ENCODE measurements at regions not wholly inside any gene's neighbourhood (a gene's known extent, or its start where the extent isn't known, plus 50 kb on each side); places are given as distances from the start of the nearest gene placed in this dataset.
"Not testable (repeated sequence)": the region's sequence is repeated elsewhere in the genome, so short reads cannot be mapped to it uniquely, and the experiment has no call there.

DNA sequence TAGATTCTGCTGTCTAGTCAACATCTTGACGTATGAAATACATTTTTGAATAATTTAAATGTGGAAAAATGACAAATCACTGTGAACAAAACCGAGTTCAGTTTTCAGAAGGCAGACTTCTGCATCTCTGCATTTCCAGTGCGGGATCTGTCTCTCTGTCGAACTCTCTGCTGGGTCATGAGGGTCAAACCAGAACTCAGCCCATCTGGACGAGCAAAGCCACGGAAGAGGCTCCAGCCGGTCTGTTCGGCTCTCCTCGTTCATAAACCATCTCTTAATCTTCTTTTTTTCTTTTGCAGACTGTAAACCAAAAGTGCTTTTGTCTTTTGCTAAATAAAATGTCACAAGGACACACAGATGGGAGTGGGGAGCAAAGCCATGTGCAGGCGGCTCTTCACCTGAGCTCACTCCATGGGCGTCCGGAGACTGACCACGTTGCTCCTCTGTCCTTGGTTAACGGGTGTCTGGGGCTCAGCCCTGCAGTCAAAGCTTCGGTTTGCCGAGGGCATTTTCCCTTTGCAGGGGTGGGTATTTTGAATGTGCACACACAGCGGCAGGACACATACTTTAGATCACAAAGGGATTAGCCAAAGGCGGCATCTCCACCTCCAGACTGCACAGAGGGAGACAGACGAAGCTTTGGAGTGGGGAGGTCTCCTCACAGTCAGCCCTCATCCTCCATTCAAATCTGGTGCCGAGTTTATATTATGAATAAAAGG, 737.9 kb upstream of the SALL3 start:
- no peak for DNase-seq

- DNase-seq = no peak
These were observed 737.4 kb upstream of the SALL3 start for GRCh38 chr18:78242254-78242643.

DNA sequence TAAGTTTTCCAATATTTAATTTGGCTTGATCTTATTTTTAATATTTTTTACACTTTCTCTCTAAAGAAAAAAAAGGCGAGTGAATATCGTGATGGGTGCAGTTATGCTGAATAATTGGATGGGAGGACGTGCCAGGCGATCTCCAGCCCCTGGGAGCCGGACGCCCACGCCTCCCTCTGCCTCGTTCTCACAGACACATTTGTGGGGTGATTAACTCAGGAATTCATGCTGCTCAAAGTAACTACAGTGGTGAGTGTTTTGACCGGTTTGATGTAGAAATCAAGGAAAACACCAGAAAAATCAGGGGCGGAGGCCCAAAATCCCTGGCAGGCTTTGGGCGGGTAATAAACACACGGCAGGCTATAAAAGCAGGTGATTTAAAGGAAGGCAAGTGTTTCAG, 736.8 kb upstream of the SALL3 start:
- no peak for DNase-seq

DNA sequence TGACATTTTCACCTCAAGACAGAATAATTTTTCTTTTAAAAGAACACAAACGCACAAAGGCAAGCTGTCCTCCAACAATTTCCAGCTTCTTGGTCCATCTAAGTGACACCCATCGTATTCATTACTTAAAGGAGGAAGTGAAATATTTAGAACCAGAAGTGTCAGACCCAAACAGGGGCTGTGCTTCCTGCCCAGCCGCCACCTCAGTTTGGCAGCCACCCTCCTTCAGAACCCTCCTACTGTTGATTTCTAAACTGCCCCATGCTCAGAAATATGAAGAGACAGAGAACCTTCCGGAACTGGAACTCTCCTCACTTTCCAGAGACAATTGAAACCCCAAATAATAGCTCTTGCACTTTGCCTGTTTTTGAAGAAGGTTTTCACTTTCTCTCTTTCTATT, 734.8 kb upstream of the SALL3 start:
- no peak for DNase-seq

- no peak for DNase-seq
These were observed 734.2 kb upstream of the SALL3 start for GRCh38 chr18:78245451-78245850.

- no peak for DNase-seq
These were observed 733.6 kb upstream of the SALL3 start for GRCh38 chr18:78246050-78246449.

DNA sequence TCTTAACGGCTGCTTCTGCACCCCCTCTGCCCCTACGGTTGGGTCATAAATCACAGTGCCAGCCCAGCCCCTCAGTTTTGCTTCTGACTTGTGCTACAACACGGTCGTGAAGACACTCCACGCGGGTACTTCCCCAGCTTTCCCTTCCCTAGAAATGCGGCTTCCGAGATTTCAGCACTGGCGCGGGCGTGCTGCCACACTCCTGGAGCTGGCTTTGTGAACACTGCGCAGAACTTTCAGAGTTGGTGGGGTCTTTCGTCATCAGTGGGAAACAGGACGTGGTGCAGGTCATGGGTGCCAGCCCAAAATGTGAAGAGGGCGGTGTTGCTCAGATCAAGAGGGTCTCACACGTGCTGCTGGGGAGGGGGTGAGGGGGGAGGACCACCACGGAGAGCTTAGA, 733.0 kb upstream of the SALL3 start:
- no peak for DNase-seq

DNA sequence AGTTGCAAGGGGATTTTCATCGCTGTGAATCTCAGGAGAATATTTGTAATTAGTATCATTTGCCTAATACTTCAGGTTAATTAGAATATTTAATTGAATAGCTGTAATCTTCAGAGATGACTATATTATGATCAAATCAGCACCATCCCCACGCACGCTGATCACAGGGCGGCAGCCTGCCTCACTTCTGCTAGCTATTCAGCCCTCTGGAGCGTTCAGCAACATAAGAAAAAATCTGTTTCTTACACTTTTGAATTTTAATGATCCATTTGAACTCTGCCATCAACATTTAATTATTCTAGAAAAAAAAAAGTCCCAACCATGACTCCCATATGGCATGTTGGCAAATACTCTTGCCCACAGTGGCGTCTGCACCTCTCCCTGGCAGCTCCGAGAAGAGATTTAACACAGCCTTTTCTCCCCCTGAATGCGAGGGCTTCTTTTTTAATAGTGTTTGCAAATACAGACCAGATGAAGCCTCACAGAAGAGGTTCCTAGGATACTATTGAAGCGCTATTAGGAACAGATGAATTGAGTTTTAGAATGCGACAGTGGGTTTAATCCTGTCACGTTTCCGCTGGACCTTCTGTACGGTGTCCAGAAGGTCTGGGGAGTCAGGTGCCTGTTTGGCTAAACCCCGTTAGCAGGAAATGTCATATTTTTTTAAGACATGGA, 731.9 kb upstream of the SALL3 start:
- no peak for DNase-seq

DNA sequence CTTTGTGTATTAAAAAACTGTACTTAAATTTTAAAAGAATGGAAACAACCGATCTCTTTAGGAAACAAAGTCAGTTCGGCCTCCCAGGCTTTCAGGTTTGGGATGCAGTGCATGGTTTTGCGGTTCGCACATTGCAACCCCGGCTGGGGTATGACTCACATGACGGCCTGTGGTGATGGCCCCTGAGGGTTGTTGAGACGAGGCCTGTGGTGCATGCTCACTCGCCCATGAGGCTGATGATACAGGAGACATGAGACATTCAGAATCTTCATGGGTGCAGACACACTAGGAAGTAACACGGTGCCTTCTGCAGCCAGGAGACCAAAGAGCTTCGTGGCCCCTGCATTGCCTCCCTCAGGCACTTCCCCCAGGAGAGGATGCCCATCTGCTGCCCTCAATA, 724.6 kb upstream of the SALL3 start:
- no peak for DNase-seq

DNA sequence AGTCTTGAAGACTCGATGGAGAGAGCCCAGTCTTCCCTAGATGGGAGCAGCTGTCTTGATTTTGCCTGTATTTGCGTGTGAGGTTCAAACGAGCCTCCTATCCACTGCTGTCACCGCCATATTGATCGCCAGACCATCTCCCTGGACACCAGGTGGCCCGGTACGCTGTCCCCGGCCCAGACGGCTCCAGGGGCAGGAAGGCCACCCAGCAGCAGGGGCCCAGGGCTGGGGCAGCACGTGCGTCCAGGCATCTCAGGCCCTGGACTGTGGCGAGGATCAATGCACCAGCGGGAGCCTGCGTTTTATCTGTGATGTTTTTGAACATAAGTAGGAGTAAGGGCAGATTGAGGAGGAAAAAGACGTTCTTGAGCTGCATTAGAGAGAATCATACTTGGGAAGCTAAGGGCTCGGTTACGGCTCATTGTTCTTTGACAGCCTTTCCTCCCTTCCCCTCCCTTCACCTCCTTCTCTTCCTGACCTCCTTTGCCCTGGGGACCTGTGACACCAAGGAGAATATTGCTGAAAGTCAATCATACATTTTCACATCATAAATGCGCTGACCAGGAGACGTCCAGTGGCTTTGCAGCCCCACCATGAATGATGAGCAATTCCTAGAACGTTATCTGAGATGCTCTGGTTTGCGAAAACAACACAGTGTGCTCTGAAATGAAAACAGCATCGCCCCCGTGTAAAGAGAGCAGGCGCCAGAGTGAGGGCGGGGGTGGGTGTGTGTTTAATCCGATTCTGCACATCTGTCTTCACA, 711.2 kb upstream of the SALL3 start:
- DNase-seq = no peak

- DNase-seq = no peak
These were observed 707.8 kb upstream of the SALL3 start for GRCh38 chr18:78271790-78272189.

GRCh38 chr18:78273876-78274275, 705.7 kb upstream of the SALL3 start:
- no peak for DNase-seq

GRCh38 chr18:78283425-78283824, 696.2 kb upstream of the SALL3 start:
- DNase-seq = not testable (repeated sequence)

DNA sequence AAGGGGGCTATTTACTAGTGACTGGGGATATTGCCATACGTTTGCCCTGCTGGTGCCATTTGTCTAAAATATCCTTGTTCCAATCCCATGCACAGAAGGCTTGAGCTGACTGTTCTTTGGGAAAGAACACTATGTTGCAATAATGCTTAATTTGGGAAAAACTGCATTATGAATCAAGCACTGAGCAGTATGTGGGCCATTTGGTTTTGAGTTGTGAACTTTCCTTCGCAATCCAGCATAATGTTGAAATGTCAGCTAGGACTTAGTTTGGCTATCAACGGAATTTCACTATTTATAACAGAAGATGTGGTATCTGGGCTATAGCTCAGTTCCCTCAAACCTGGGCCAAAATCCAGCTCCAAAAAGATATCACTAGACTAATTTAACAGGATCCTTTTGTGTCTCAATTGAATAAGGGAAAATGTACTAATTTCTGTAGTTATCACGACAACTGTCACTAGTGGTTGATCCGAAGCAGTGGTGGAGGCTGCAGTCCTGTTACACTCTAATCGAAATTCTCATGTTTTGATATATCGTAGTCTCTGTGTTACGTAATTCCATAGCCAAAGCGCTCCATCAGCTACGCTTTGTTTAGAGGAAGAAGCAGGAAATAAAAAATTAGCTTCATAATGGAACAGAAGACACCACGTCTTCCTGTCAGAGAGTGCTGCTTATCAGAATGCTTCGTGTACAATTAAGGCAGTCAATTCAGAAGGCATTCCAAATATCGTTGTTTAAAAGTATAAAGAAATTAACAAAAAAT, 686.8 kb upstream of the SALL3 start:
- no peak for DNase-seq

- DNase-seq = no peak
These were observed 686.1 kb upstream of the SALL3 start for GRCh38 chr18:78293540-78293939.

GRCh38 chr18:78293940-78294541, 685.6 kb upstream of the SALL3 start:
- no peak for DNase-seq

- DNase-seq = no peak
These were observed 684.4 kb upstream of the SALL3 start for GRCh38 chr18:78295262-78295661.

- no peak for DNase-seq
These were observed 683.5 kb upstream of the SALL3 start for GRCh38 chr18:78296166-78296565.

DNA sequence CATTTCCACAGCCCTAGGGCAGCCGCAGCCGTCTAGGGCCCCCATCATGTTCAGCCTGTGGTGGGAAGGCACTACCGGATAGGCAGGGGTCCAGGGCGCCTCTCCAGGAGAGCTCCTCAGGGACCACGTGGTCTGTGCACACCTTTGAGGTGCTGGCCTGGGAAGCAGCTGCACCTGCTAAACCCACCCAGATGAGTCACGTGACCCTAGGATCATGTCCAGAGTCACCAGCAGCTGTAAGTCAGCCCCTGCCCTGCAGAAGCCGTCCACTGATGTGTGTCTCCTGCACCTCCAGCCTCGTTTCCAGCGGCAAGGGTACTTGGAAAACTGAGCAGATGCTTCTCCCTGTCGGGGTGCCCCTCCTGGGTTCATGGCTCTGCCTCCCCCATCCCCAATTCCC, 682.6 kb upstream of the SALL3 start:
- DNase-seq = no peak

DNA sequence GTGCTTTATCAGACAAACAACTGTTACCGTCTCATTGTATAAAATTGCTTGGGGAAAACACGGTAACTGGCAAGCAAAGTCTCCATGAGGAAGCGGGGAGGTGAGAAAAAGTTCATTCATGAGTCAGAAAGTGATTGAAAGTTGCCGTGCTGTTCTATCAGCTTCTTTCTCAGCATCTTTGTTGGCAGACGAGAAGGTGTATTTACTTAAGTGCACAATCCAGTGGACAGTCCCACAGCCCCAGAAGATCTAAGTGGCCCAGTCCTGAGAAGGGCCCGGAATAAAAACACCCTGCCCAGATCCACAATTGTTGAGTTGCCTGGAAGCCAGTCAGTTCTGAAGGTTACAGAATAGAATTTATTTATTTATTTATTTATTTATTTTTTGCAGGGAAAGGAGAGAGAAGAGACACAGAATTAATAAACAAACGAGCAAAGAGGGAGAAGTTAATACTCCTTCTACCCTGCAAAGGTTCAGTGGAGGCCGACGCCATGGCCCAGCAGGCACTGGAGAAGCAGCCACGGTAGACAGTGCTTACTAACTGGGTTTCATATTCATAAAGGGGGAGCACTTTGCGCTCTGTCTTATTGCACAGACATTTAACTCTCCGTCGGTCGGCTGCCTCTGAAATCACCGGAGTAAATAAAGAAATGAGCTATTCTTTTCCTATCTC, 676.0 kb upstream of the SALL3 start:
- no peak for DNase-seq

DNA sequence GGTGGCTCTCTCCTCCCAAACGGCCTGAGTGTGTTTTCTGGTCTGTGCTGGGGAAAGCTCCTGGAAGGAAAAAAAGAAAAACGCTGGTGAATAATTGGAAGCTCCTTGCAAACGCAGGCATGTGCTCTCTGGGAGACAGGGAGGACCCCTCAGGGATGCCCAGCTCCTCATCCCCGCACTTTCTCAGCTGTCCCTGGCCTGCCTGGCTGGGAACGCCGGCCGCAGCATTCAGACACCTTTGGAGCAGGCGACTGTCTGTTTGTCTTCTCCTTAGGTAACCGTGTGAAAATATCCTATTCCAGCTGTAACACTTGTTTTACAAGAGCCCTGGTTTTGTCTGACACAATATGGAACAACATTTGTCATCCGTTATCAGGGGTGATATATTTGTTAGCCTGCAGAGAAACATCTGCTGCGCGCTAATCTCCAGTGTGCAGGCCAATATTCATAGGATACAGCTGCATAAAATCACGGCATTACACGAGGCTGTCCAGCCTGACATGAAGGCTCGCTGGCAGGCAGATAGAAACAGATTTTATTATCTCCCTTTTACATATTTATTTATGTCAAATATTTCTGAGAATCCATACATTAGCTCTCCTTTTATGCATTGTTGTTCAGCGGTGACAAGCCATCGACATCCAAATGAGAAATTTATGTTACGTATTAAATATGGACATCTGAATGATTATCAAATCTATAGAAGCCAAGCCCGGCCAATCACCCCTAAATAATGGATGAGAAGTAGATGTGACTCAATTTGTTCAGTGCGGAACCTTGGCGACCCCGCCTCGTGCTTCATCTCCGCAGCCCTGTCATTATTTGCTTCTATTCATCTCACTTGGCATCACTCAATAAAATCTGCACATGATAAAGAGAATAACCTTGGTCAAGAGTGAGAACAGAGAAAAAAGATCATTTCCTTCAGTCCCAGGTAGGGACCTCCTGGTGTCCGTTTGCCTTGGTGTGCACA, 675.1 kb upstream of the SALL3 start:
- no peak for DNase-seq
